ENCODE measurements at regions not wholly inside any gene's neighbourhood (a gene's known extent, or its start where the extent isn't known, plus 50 kb on each side); places are given as distances from the start of the nearest gene placed in this dataset.

DNA sequence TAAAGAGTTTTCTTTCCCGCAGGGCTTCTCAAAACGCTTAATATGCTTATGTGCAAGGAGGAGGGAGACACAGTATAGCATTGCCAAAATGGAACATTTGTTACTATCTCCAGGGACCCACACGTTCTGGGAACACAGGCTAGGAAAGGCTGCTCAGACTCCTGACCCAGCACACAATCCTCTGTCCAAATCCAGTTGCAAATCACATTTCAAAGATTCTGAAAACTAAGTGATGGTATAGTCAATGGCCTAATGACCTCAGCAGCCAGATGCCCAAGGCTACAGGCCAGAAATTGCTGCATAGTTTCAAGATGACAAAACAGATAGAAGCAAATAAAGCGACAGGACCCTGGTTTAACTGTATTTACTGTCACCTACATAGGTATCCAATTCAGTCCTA is 97.0 kb upstream of the GRIP1 start:
- no peak for TF ChIP-seq POLR2A (IDR thresholded peaks at IDR 0.05)
- TF ChIP-seq, protein P1, sequence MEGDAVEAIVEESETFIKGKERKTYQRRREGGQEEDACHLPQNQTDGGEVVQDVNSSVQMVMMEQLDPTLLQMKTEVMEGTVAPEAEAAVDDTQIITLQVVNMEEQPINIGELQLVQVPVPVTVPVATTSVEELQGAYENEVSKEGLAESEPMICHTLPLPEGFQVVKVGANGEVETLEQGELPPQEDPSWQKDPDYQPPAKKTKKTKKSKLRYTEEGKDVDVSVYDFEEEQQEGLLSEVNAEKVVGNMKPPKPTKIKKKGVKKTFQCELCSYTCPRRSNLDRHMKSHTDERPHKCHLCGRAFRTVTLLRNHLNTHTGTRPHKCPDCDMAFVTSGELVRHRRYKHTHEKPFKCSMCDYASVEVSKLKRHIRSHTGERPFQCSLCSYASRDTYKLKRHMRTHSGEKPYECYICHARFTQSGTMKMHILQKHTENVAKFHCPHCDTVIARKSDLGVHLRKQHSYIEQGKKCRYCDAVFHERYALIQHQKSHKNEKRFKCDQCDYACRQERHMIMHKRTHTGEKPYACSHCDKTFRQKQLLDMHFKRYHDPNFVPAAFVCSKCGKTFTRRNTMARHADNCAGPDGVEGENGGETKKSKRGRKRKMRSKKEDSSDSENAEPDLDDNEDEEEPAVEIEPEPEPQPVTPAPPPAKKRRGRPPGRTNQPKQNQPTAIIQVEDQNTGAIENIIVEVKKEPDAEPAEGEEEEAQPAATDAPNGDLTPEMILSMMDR (IDR thresholded peaks at IDR 0.05) = no peak

All from lower leg skin (tissue), 3 donors.